Thyroid gland (tissue), 4 donors: ENCODE measurements at regions not wholly inside any gene's neighbourhood (a gene's known extent, or its start where the extent isn't known, plus 50 kb on each side); places are given as distances from the start of the nearest gene placed in this dataset.

Source experiments
- POLR2A ChIP-seq, 2 donors: fragments of 450-650 bp; IDR thresholded peaks; one replicate each; pipeline ENCODE4 v1.6.1; 2017; ENCODE audit warnings: antibody characterized with exemption in 2 of 2, mild to moderate bottlenecking in 2 of 2, moderate library complexity in 1 of 2
- TF ChIP-seq, protein P1 (sequence below), 6 experiments: fragments of 200-600 bp in 3 of 6; fragments of 450-650 bp in 3 of 6; sonication (generic) in 3 of 6; IDR thresholded peaks; one replicate each; pipeline ENCODE4 v1.5.1; 2016 to 2019; ENCODE audit warnings: antibody characterized with exemption in 6 of 6, mild to moderate bottlenecking in 2 of 6, inconsistent platforms in 1 of 6, moderate library complexity in 1 of 6

DNA sequence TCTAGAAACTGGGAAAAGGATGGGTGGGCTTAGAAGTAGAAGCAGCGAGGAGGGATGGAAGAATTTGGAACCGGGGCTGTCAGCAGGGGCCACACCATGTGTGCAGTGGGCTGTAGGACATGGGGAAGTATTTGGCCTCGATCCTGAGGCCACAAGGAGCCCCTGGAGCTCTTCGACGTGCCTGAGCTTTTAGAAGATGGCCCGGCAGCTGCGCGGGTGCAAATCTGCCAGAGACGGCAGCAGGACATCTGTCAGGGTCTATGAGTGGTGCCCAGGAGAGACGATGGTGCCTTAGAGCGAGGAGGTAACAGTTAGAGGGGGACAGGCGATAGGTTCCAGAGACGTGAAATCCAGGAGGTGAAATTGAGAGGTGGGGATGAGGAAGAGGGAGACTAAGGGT is 321.1 kb downstream of the UACA start:
- TF ChIP-seq, protein P1, sequence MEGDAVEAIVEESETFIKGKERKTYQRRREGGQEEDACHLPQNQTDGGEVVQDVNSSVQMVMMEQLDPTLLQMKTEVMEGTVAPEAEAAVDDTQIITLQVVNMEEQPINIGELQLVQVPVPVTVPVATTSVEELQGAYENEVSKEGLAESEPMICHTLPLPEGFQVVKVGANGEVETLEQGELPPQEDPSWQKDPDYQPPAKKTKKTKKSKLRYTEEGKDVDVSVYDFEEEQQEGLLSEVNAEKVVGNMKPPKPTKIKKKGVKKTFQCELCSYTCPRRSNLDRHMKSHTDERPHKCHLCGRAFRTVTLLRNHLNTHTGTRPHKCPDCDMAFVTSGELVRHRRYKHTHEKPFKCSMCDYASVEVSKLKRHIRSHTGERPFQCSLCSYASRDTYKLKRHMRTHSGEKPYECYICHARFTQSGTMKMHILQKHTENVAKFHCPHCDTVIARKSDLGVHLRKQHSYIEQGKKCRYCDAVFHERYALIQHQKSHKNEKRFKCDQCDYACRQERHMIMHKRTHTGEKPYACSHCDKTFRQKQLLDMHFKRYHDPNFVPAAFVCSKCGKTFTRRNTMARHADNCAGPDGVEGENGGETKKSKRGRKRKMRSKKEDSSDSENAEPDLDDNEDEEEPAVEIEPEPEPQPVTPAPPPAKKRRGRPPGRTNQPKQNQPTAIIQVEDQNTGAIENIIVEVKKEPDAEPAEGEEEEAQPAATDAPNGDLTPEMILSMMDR (IDR thresholded peaks at IDR 0.05), result no peak
- TF ChIP-seq POLR2A (IDR thresholded peaks at IDR 0.05), result no peak
